Gastroesophageal sphincter (tissue), 4 donors: ENCODE measurements at regions not wholly inside any gene's neighbourhood (a gene's known extent, or its start where the extent isn't known, plus 50 kb on each side); places are given as distances from the start of the nearest gene placed in this dataset.

ENCODE experiments used
- ATAC-seq: fragments of 150-250 bp; one replicate; pipeline ENCODE4 v1.9.1; 2016; ENCODE audit warnings: mild to moderate bottlenecking, moderate library complexity
- H3K27ac ChIP-seq, 4 donors: fragments of 200-600 bp; sonication (generic) in 3 of 4; 1 replicate in 3 of 4; 2 replicates in 1 of 4; pipeline ENCODE4 v1.5.1; 2016 to 2019
- H3K27me3 ChIP-seq: fragments of 200-600 bp; sonication (generic); one replicate; pipeline ENCODE4 v1.5.1; 2019
- H3K36me3 ChIP-seq, 2 donors: fragments of 200-600 bp; sonication (generic); one replicate each; pipeline ENCODE4 v1.5.1; 2019; ENCODE audit warnings: control low read depth in 1 of 2
- H3K4me1 ChIP-seq, 3 donors: fragments of 200-600 bp; sonication (generic); 1 replicate in 2 of 3; 2 replicates in 1 of 3; pipeline ENCODE4 v1.5.1; 2016 to 2019; ENCODE audit warnings: control low read depth in 2 of 3
- H3K4me3 ChIP-seq, 2 donors: fragments of 200-600 bp; sonication (generic); one replicate each; pipeline ENCODE4 v1.5.1; 2019; ENCODE audit warnings: mild to moderate bottlenecking in 1 of 2, moderate library complexity in 1 of 2
- H3K9me3 ChIP-seq, 3 donors: fragments of 200-600 bp; sonication (generic); one replicate each; pipeline ENCODE4 v1.5.1; 2017 to 2019; ENCODE audit warnings: control low read depth in 2 of 3
- CTCF ChIP-seq, 4 experiments: fragments of 200-600 bp in 2 of 4; fragments of 450-650 bp in 2 of 4; sonication (generic) in 1 of 4; IDR thresholded peaks; one replicate each; pipeline ENCODE4 v1.5.1; 2017 to 2019; ENCODE audit warnings: antibody characterized with exemption in 4 of 4, mild to moderate bottlenecking in 2 of 4, moderate library complexity in 2 of 4
- EP300 ChIP-seq: sonication (generic); formaldehyde crosslinking; IDR thresholded peaks from one replicate; pipeline ENCODE4 v1.6.1; 2017; ENCODE audit warnings: antibody characterized with exemption, mild to moderate bottlenecking
- POLR2A ChIP-seq, 2 donors: fragments of 450-650 bp; IDR thresholded peaks; one replicate each; pipeline ENCODE4 v1.6.1; 2017; ENCODE audit warnings: antibody characterized with exemption in 2 of 2, mild to moderate bottlenecking in 2 of 2, moderate library complexity in 1 of 2
- POLR2AphosphoS5 ChIP-seq: sonication (generic); formaldehyde crosslinking; IDR thresholded peaks from one replicate; pipeline ENCODE4 v1.6.1; 2017; ENCODE audit warnings: antibody characterized with exemption
- WGBS, 2 donors: methylation state at CpG; one replicate each; pipeline ENCODE4 v1.1.5; 2018; ENCODE audit warnings: low coverage in 1 of 2; 5-methylcytosine and 5-hydroxymethylcytosine counted together

DNA sequence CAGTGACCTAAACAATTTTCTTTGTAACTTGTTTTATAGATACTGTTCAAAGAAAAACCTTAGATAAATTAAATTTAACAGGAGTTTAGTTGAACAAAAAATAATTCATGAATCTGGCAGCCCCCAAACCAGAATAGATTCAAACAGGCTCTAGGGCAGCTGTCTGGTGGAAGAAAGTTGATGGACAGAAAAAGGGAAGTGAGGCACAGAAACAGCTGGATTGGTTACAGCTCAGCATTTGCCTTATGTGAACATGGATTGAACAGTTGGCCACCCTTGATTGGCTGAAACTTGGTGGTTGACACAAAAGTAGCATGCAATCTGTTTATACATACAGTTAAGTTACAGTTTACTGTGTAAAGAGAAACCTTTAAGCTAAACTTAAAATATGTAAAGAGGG lies 954.3 kb upstream of the FLRT2 start:
- Histone ChIP-seq H3K9me3 (no peaks in the 10 kb centered on the region), H3K27me3 (no peaks in the 10 kb centered on the region), H3K36me3 (no peaks in the 10 kb centered on the region), H3K4me1 (no peaks in the 10 kb centered on the region), H3K27ac (no peak overlapping the region), H3K4me3 (no peak overlapping the region)
- no peak for ATAC-seq
- no peak for TF ChIP-seq CTCF (IDR thresholded peaks at IDR 0.05)
- TF ChIP-seq EP300: no peak
- no peak for TF ChIP-seq POLR2AphosphoS5
- no peak for TF ChIP-seq POLR2A (IDR thresholded peaks at IDR 0.05)

- H3K4me3 ChIP-seq: no peak overlapping the region
- WGBS, 2 donors: 100% methylated on average over 1 of the region's 3 CpGs; no CpG with 5 or more reads in 1 of the 2 donors
- TF ChIP-seq EP300 (no peak), POLR2AphosphoS5 (no peak), CTCF (IDR thresholded peaks at IDR 0.05) (no peak), POLR2A (IDR thresholded peaks at IDR 0.05) (no peak)
These were observed 950.7 kb upstream of the FLRT2 start for GRCh38 chr14:84579292-84579691.

GRCh38 chr14:84581041-84581440 lies 948.9 kb upstream of the FLRT2 start:
- no peaks in the 10 kb centered on the region for H3K36me3 ChIP-seq
- H3K9me3 ChIP-seq: no peaks in the 10 kb centered on the region
- TF ChIP-seq CTCF (IDR thresholded peaks at IDR 0.05) (no peak), POLR2A (IDR thresholded peaks at IDR 0.05) (no peak), EP300 (no peak), POLR2AphosphoS5 (no peak)
- ATAC-seq: no peak
- H3K4me1 ChIP-seq: no peaks in the 10 kb centered on the region
- no peak overlapping the region for H3K27ac ChIP-seq
- H3K4me3 ChIP-seq: no peak overlapping the region
- no peaks in the 10 kb centered on the region for H3K27me3 ChIP-seq

More at GRCh38 chr14:84579292-84579691, 950.7 kb upstream of the FLRT2 start:
- no peaks in the 10 kb centered on the region for H3K4me1 ChIP-seq
- H3K36me3 ChIP-seq: no peaks in the 10 kb centered on the region
- no peak overlapping the region for H3K27ac ChIP-seq
- ATAC-seq: no peak
- H3K27me3 ChIP-seq: no peaks in the 10 kb centered on the region
- H3K9me3 ChIP-seq: no peaks in the 10 kb centered on the region

- H3K4me1 ChIP-seq: peaks cover 0 to 2% (median 0%) of the 10 kb centered on the region in 3 donors
- no peaks in the 10 kb centered on the region for H3K27me3 ChIP-seq
- TF ChIP-seq CTCF (IDR thresholded peaks at IDR 0.05) (no peak), EP300 (no peak), POLR2A (IDR thresholded peaks at IDR 0.05) (no peak), POLR2AphosphoS5 (no peak)
- no peak overlapping the region for H3K27ac ChIP-seq
- no peak overlapping the region for H3K4me3 ChIP-seq
- 88 to 90% methylated on average over 1 of the region's 1 CpG for WGBS, 2 donors
- no peak for ATAC-seq
- no peaks in the 10 kb centered on the region for H3K36me3 ChIP-seq
- H3K9me3 ChIP-seq: no peaks in the 10 kb centered on the region
These were observed 945.4 kb upstream of the FLRT2 start for GRCh38 chr14:84584511-84584910.

- Histone ChIP-seq H3K27me3 (no peaks in the 10 kb centered on the region), H3K27ac (no peak overlapping the region), H3K4me3 (no peak overlapping the region), H3K4me1 (peaks cover 0 to 16% (median 0%) of the 10 kb centered on the region in 3 donors), H3K36me3 (no peaks in the 10 kb centered on the region), H3K9me3 (no peaks in the 10 kb centered on the region)
- ATAC-seq: no peak
- WGBS, 2 donors: 72 to 77% methylated on average over 8 of the region's 9 CpGs
- TF ChIP-seq POLR2AphosphoS5 (peak; percentile 31), EP300 (no peak), POLR2A (IDR thresholded peaks at IDR 0.05) (no peak)
These were observed 938.0 kb upstream of the FLRT2 start for GRCh38 chr14:84591827-84592445.
